ENCODE measurements at regions not wholly inside any gene's neighbourhood (a gene's known extent, or its start where the extent isn't known, plus 50 kb on each side); places are given as distances from the start of the nearest gene placed in this dataset.
A peak's percentile ranks its signal among the peaks of the same experiment; 100 is the strongest.

DNA sequence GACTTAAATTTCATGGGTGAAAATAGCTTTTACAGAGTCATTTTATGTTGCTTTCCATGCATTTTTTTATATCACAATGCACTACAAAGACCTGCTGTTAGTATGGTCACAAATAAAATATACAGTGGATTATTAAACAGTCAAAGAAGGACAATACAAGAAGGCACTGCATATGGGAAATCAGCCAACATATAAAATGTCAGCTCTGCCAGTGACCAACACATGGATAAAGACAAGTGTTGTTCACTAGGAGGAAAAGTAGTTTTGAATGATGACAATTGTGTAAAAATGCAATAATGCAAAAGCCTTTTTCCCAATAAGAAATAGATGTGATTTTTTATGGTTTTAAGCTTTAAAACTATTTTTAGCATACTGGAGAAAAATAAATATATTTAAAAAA lies 425.3 kb upstream of the CBLB start:
- H4K8ac ChIP-seq (ENCODE audit: low read depth, low read length): no peak overlapping the region
- H3K4me3 ChIP-seq (ENCODE audit: low read length in 2 of 2): no peak overlapping the region
- no peak overlapping the region for H3K4ac ChIP-seq (ENCODE audit: low read length)
- H3K9me3 ChIP-seq (replicated peaks in 1 of 2; ENCODE audit: control insufficient read depth in 2 of 2, insufficient read depth in 1 of 2, low read depth in 1 of 2, low read length in 2 of 2): no peaks in the 10 kb centered on the region
- H2AK5ac ChIP-seq (ENCODE audit: low read depth, low read length): no peak overlapping the region
- H3K18ac ChIP-seq (ENCODE audit: low read length): no peak overlapping the region
- no peak overlapping the region for H2BK12ac ChIP-seq (ENCODE audit: low read length)
- no peaks in the 10 kb centered on the region for H3K27me3 ChIP-seq (ENCODE audit: control insufficient read depth in 3 of 3, insufficient read depth in 3 of 3, low read depth in 1 of 3, low read length in 3 of 3)
- no peak overlapping the region for H4K91ac ChIP-seq (ENCODE audit: low read depth, low read length, poor library complexity)
- H2AFZ ChIP-seq (ENCODE audit: low read length): no peak overlapping the region
- H2BK120ac ChIP-seq (ENCODE audit: low read depth, low read length): no peak overlapping the region
- no peaks in the 10 kb centered on the region for H3K4me1 ChIP-seq (ENCODE audit: control insufficient read depth in 2 of 2, insufficient read depth in 1 of 2, low read depth in 1 of 2, low read length in 2 of 2)
- DNase-seq (ENCODE audit: low spot score): no peak
- H3K36me3 ChIP-seq (replicated peaks in 1 of 2; ENCODE audit: control insufficient read depth in 2 of 2, insufficient read depth in 2 of 2, low read length in 2 of 2): no peaks in the 10 kb centered on the region
- no peak overlapping the region for H3K23ac ChIP-seq (ENCODE audit: low read depth, low read length, poor library complexity)
- H2BK5ac ChIP-seq (ENCODE audit: low read length): no peak overlapping the region
- no peak overlapping the region for H3K4me2 ChIP-seq (ENCODE audit: insufficient read depth, low read length, poor library complexity, severe bottlenecking)
- H3K9ac ChIP-seq (ENCODE audit: low read depth, low read length, poor library complexity): no peak overlapping the region
- no peak overlapping the region for H3K14ac ChIP-seq (ENCODE audit: low read length)
- H3K27ac ChIP-seq (replicated peaks; ENCODE audit: low read length): no peak overlapping the region
- H3K79me1 ChIP-seq (ENCODE audit: low read depth, low read length): no peaks in the 10 kb centered on the region
- H2BK15ac ChIP-seq (ENCODE audit: low read length): no peak overlapping the region

- H3K4me2 ChIP-seq (ENCODE audit: insufficient read depth, low read length, poor library complexity, severe bottlenecking): no peak overlapping the region
- no peak overlapping the region for H3K14ac ChIP-seq (ENCODE audit: low read length)
- no peak overlapping the region for H3K4ac ChIP-seq (ENCODE audit: low read length)
- no peak overlapping the region for H3K9ac ChIP-seq (ENCODE audit: low read depth, low read length, poor library complexity)
- no peak overlapping the region for H3K27ac ChIP-seq (replicated peaks; ENCODE audit: low read length)
- no peak for DNase-seq (ENCODE audit: low spot score)
- H3K36me3 ChIP-seq (replicated peaks in 1 of 2; ENCODE audit: control insufficient read depth in 2 of 2, insufficient read depth in 2 of 2, low read length in 2 of 2): no peaks in the 10 kb centered on the region
- no peak overlapping the region for H2AK5ac ChIP-seq (ENCODE audit: low read depth, low read length)
- no peak overlapping the region for H4K8ac ChIP-seq (ENCODE audit: low read depth, low read length)
- no peak overlapping the region for H2AFZ ChIP-seq (ENCODE audit: low read length)
- no peak overlapping the region for H3K4me3 ChIP-seq (ENCODE audit: low read length in 2 of 2)
- no peak overlapping the region for H4K91ac ChIP-seq (ENCODE audit: low read depth, low read length, poor library complexity)
- no CpG with 5 or more reads among the region's 5 CpGs for WGBS, 2 donors (ENCODE audit: extremely low coverage in 2 of 2, insufficient read length in 2 of 2, insufficient replicate concordance in 1 of 2)
- H3K4me1 ChIP-seq (ENCODE audit: control insufficient read depth in 2 of 2, insufficient read depth in 1 of 2, low read depth in 1 of 2, low read length in 2 of 2): no peaks in the 10 kb centered on the region
- H2BK12ac ChIP-seq (ENCODE audit: low read length): no peak overlapping the region
- no peaks in the 10 kb centered on the region for H3K9me3 ChIP-seq (replicated peaks in 1 of 2; ENCODE audit: control insufficient read depth in 2 of 2, insufficient read depth in 1 of 2, low read depth in 1 of 2, low read length in 2 of 2)
- no peak overlapping the region for H3K23ac ChIP-seq (ENCODE audit: low read depth, low read length, poor library complexity)
- no peak overlapping the region for H3K18ac ChIP-seq (ENCODE audit: low read length)
- H2BK15ac ChIP-seq (ENCODE audit: low read length): no peak overlapping the region
- H3K27me3 ChIP-seq (ENCODE audit: control insufficient read depth in 3 of 3, insufficient read depth in 3 of 3, low read depth in 1 of 3, low read length in 3 of 3): no peaks in the 10 kb centered on the region
- no peak overlapping the region for H2BK120ac ChIP-seq (ENCODE audit: low read depth, low read length)
- no peak overlapping the region for H2BK5ac ChIP-seq (ENCODE audit: low read length)
- no peaks in the 10 kb centered on the region for H3K79me1 ChIP-seq (ENCODE audit: low read depth, low read length)
These were observed 427.2 kb upstream of the CBLB start for GRCh38 chr3:106296062-106296461.

- WGBS, 2 donors (ENCODE audit: extremely low coverage in 2 of 2, insufficient read length in 2 of 2, insufficient replicate concordance in 1 of 2): no CpG with 5 or more reads among the region's 2 CpGs
- no peak overlapping the region for H3K4ac ChIP-seq (ENCODE audit: low read length)
These were observed 430.7 kb upstream of the CBLB start for GRCh38 chr3:106299300-106300098.

GRCh38 chr3:106302451-106303221 lies 433.8 kb upstream of the CBLB start:
- H3K9me3 ChIP-seq (replicated peaks in 1 of 2; ENCODE audit: control insufficient read depth in 2 of 2, insufficient read depth in 1 of 2, low read depth in 1 of 2, low read length in 2 of 2): no peaks in the 10 kb centered on the region
- H2BK12ac ChIP-seq (ENCODE audit: low read length): no peak overlapping the region
- H2BK5ac ChIP-seq (ENCODE audit: low read length): no peak overlapping the region
- no peak overlapping the region for H3K9ac ChIP-seq (ENCODE audit: low read depth, low read length, poor library complexity)
- no peak overlapping the region for H3K4me3 ChIP-seq (ENCODE audit: low read length in 2 of 2)
- no peak overlapping the region for H4K91ac ChIP-seq (ENCODE audit: low read depth, low read length, poor library complexity)
- no peak overlapping the region for H3K4ac ChIP-seq (ENCODE audit: low read length)
- no peak overlapping the region for H2BK120ac ChIP-seq (ENCODE audit: low read depth, low read length)
- no peaks in the 10 kb centered on the region for H3K36me3 ChIP-seq (replicated peaks in 1 of 2; ENCODE audit: control insufficient read depth in 2 of 2, insufficient read depth in 2 of 2, low read length in 2 of 2)
- H3K79me1 ChIP-seq (ENCODE audit: low read depth, low read length): no peaks in the 10 kb centered on the region
- no CpG with 5 or more reads among the region's 5 CpGs for WGBS, 2 donors (ENCODE audit: extremely low coverage in 2 of 2, insufficient read length in 2 of 2, insufficient replicate concordance in 1 of 2)
- no peak overlapping the region for H2BK15ac ChIP-seq (ENCODE audit: low read length)
- no peak overlapping the region for H3K18ac ChIP-seq (ENCODE audit: low read length)
- DNase-seq (ENCODE audit: low spot score): no peak
- no peak overlapping the region for H3K14ac ChIP-seq (ENCODE audit: low read length)
- no peaks in the 10 kb centered on the region for H3K27me3 ChIP-seq (ENCODE audit: control insufficient read depth in 3 of 3, insufficient read depth in 3 of 3, low read depth in 1 of 3, low read length in 3 of 3)
- H3K23ac ChIP-seq (ENCODE audit: low read depth, low read length, poor library complexity): no peak overlapping the region
- no peak overlapping the region for H4K8ac ChIP-seq (ENCODE audit: low read depth, low read length)
- no peak overlapping the region for H3K4me2 ChIP-seq (ENCODE audit: insufficient read depth, low read length, poor library complexity, severe bottlenecking)
- no peak overlapping the region for H3K27ac ChIP-seq (replicated peaks; ENCODE audit: low read length)
- H2AK5ac ChIP-seq (ENCODE audit: low read depth, low read length): no peak overlapping the region
- H3K4me1 ChIP-seq (ENCODE audit: control insufficient read depth in 2 of 2, insufficient read depth in 1 of 2, low read depth in 1 of 2, low read length in 2 of 2): peaks cover 1 to 7% of the 10 kb centered on the region in 2 donors
- H2AFZ ChIP-seq (ENCODE audit: low read length): peak overlapping the region; percentile 17

More at GRCh38 chr3:106299300-106300098, 430.7 kb upstream of the CBLB start:
- Histone ChIP-seq H3K4me3 (ENCODE audit: low read length in 2 of 2) (no peak overlapping the region), H2BK5ac (ENCODE audit: low read length) (no peak overlapping the region), H4K8ac (ENCODE audit: low read depth, low read length) (no peak overlapping the region), H2BK12ac (ENCODE audit: low read length) (no peak overlapping the region), H2AK5ac (ENCODE audit: low read depth, low read length) (no peak overlapping the region), H3K23ac (ENCODE audit: low read depth, low read length, poor library complexity) (no peak overlapping the region), H3K9ac (ENCODE audit: low read depth, low read length, poor library complexity) (no peak overlapping the region), H3K27ac (replicated peaks; ENCODE audit: low read length) (no peak overlapping the region), H3K36me3 (replicated peaks in 1 of 2; ENCODE audit: control insufficient read depth in 2 of 2, insufficient read depth in 2 of 2, low read length in 2 of 2) (no peaks in the 10 kb centered on the region), H3K4me1 (ENCODE audit: control insufficient read depth in 2 of 2, insufficient read depth in 1 of 2, low read depth in 1 of 2, low read length in 2 of 2) (peaks cover 1 to 7% of the 10 kb centered on the region in 2 donors), H2BK120ac (ENCODE audit: low read depth, low read length) (no peak overlapping the region), H4K91ac (ENCODE audit: low read depth, low read length, poor library complexity) (no peak overlapping the region), H3K4me2 (ENCODE audit: insufficient read depth, low read length, poor library complexity, severe bottlenecking) (no peak overlapping the region), H2AFZ (ENCODE audit: low read length) (no peak overlapping the region), H3K9me3 (replicated peaks in 1 of 2; ENCODE audit: control insufficient read depth in 2 of 2, insufficient read depth in 1 of 2, low read depth in 1 of 2, low read length in 2 of 2) (no peaks in the 10 kb centered on the region), H3K27me3 (ENCODE audit: control insufficient read depth in 3 of 3, insufficient read depth in 3 of 3, low read depth in 1 of 3, low read length in 3 of 3) (no peaks in the 10 kb centered on the region), H3K14ac (ENCODE audit: low read length) (no peak overlapping the region), H2BK15ac (ENCODE audit: low read length) (no peak overlapping the region), H3K79me1 (ENCODE audit: low read depth, low read length) (no peaks in the 10 kb centered on the region), H3K18ac (ENCODE audit: low read length) (no peak overlapping the region)
- DNase-seq (ENCODE audit: low spot score): no peak

Measured in neuronal stem cell (in vitro differentiated cells).